OCI-LY7 (cell line): ENCODE measurements at regions not wholly inside any gene's neighbourhood (a gene's known extent, or its start where the extent isn't known, plus 50 kb on each side); places are given as distances from the start of the nearest gene placed in this dataset.

Source experiments
- BruUV-seq: library from RNA; stranded (reverse); fragments of 400-500 nt; replicated peaks from 2 replicates; lab custom pipeline; 2021; lab: Mats Ljungman, UMichigan
- CTCF ChIA-PET: fragments of 300-600 bp; sonication (Branson Sonifier 250); formaldehyde crosslinking; loops from one replicate; lab custom pipeline; 2022; ENCODE audit warnings: antibody characterized with exemption; ENCODE audit not compliant: unreplicated experiment; lab: Charles Lee
- POLR2A ChIA-PET: fragments of 300-600 bp; sonication (Branson Sonifier 250); formaldehyde crosslinking; loops from one replicate; lab custom pipeline; 2022; ENCODE audit warnings: antibody characterized with exemption; lab: Charles Lee
- DNase-seq: peaks from one replicate; pipeline ENCODE4 v3.0.0-alpha.2; 2015; ENCODE audit warnings: low spot score
- H2AFZ ChIP-seq: fragments of 200-600 bp; sonication (generic), shearing (Covaris generic); 2 replicates; pipeline ENCODE4 v1.6.1; 2014; ENCODE audit warnings: mild to moderate bottlenecking, antibody characterized with exemption, low read length, moderate library complexity
- H3K27ac ChIP-seq: fragments of 200-600 bp; sonication (generic); 2 replicates; pipeline ENCODE4 v1.5.1; 2014; ENCODE audit warnings: mixed run types, low read depth, mild to moderate bottlenecking, moderate library complexity, low read length, inconsistent platforms; ENCODE audit not compliant: poor library complexity, severe bottlenecking
- H3K36me3 ChIP-seq: fragments of 200-600 bp; sonication (generic); 2 replicates; pipeline ENCODE4 v1.6.1; 2014; ENCODE audit warnings: mild to moderate bottlenecking, antibody characterized with exemption, low read length, moderate library complexity, mixed read lengths; ENCODE audit not compliant: insufficient read depth
- H3K4me1 ChIP-seq: fragments of 200-600 bp; sonication (generic); 2 replicates; pipeline ENCODE4 v1.5.1; 2014; ENCODE audit warnings: mild to moderate bottlenecking, low read length; ENCODE audit not compliant: insufficient read depth, poor library complexity, severe bottlenecking
- H3K4me2 ChIP-seq: fragments of 200-600 bp; sonication (generic); 2 replicates; pipeline ENCODE4 v1.6.1; 2014; ENCODE audit warnings: mild to moderate bottlenecking, low read length
- H3K4me3 ChIP-seq: fragments of 200-600 bp; sonication (generic); 2 replicates; pipeline ENCODE4 v1.5.1; 2014; ENCODE audit warnings: mild to moderate bottlenecking, low read depth, low read length; ENCODE audit not compliant: poor library complexity, severe bottlenecking
- H3K79me2 ChIP-seq: fragments of 200-600 bp; sonication (generic); 2 replicates; pipeline ENCODE4 v1.6.1; 2016; ENCODE audit warnings: low read depth, mild to moderate bottlenecking, low read length, moderate library complexity, mixed read lengths; ENCODE audit not compliant: insufficient read depth
- H3K9me2 ChIP-seq: fragments of 200-600 bp; sonication (generic); 2 replicates; pipeline ENCODE4 v1.6.1; 2016; ENCODE audit warnings: mild to moderate bottlenecking, low read length, mixed read lengths; ENCODE audit not compliant: insufficient read depth
- H3K9me3 ChIP-seq: fragments of 200-600 bp; sonication (generic); 2 replicates; pipeline ENCODE4 v1.6.1; 2014; ENCODE audit warnings: mild to moderate bottlenecking, mixed run types, low read length, mixed read lengths
- H4K20me1 ChIP-seq: fragments of 200-600 bp; sonication (generic); 2 replicates; pipeline ENCODE4 v1.6.1; 2014; ENCODE audit warnings: mild to moderate bottlenecking, antibody characterized with exemption, low read length, moderate library complexity, mixed read lengths; ENCODE audit not compliant: insufficient read depth
- EZH2phosphoT487 ChIP-seq: fragments of 200-600 bp; sonication (generic); IDR thresholded peaks from 2 replicates; pipeline ENCODE4 v1.6.1; 2018; ENCODE audit warnings: low read depth, borderline replicate concordance, mild to moderate bottlenecking, mixed run types, antibody characterized with exemption, low read length, moderate library complexity, mixed read lengths
- intact Hi-C: fragments of 100-400 bp; cut with micrococcal nuclease; formaldehyde crosslinking; loops from one replicate; pipeline ENCODE4 v1.10.0; 2022; ENCODE audit not compliant: unreplicated experiment
- TF ChIP-seq, protein P1 (sequence below): fragments of 200-600 bp; sonication (generic); conservative IDR thresholded peaks from 2 replicates; pipeline ENCODE4 v1.5.1; 2014; ENCODE audit warnings: mild to moderate bottlenecking, antibody characterized with exemption, low read length, moderate library complexity, mixed read lengths

GRCh38 chr7:43042302-43042701 is 70.1 kb upstream of the HECW1 start:
- Histone ChIP-seq H3K4me2 (no peak overlapping the region), H3K27ac (no peak overlapping the region), H3K4me1 (peaks cover 12% of the 10 kb centered on the region), H3K9me3 (no peaks in the 10 kb centered on the region), H3K79me2 (no peaks in the 10 kb centered on the region), H4K20me1 (no peaks in the 10 kb centered on the region), H2AFZ (no peak overlapping the region), H3K36me3 (peaks cover 3% of the 10 kb centered on the region; the same call in 1 of the 2 replicates), H3K4me3 (no peak overlapping the region), H3K9me2 (no peaks in the 10 kb centered on the region)
- ChIA-PET CTCF (no interaction called here), POLR2A (interaction anchor here (0.6 to 1.0 kb wide), 3 partner anchors 13 to 805 kb away, joined by 3 read pairs; no protein-coding TSS in a partner anchor)
- TF ChIP-seq, protein P1, sequence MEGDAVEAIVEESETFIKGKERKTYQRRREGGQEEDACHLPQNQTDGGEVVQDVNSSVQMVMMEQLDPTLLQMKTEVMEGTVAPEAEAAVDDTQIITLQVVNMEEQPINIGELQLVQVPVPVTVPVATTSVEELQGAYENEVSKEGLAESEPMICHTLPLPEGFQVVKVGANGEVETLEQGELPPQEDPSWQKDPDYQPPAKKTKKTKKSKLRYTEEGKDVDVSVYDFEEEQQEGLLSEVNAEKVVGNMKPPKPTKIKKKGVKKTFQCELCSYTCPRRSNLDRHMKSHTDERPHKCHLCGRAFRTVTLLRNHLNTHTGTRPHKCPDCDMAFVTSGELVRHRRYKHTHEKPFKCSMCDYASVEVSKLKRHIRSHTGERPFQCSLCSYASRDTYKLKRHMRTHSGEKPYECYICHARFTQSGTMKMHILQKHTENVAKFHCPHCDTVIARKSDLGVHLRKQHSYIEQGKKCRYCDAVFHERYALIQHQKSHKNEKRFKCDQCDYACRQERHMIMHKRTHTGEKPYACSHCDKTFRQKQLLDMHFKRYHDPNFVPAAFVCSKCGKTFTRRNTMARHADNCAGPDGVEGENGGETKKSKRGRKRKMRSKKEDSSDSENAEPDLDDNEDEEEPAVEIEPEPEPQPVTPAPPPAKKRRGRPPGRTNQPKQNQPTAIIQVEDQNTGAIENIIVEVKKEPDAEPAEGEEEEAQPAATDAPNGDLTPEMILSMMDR = no peak
- no peak for TF ChIP-seq EZH2phosphoT487
- intact Hi-C loops = no loop called here
- BruUV-seq = no TSS peak
- no peak for DNase-seq

DNA sequence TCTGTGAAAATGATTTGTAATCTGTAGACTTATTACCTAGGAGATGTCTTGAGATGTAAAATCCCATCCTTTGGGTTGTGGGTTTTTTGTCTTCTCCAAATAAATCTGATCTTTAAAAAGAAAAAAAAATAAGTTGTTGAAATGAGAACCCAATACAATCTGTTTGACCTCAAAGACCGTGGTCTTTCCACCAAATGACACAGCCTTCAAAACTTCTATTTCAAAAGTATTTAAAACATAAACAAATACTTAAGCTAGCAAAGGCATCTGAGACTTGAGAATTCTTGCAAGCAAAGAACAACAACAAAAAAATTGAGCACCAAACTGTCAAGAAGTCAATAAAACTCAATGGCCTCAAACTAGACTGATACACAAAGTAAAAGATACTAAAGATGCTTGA is 67.9 kb upstream of the HECW1 start:
- H3K36me3 ChIP-seq = peaks cover 7% of the 10 kb centered on the region; the same call in 1 of the 2 replicates
- no peaks in the 10 kb centered on the region for H3K9me2 ChIP-seq
- no peak for DNase-seq
- H2AFZ ChIP-seq = no peak overlapping the region
- BruUV-seq = no TSS peak
- intact Hi-C loops = no loop called here
- peaks cover 12% of the 10 kb centered on the region for H3K4me1 ChIP-seq
- no peaks in the 10 kb centered on the region for H3K79me2 ChIP-seq
- 0 out of 2 replicates have a peak, but pooled peaks cover 5% of the 10 kb centered on the region for H3K9me3 ChIP-seq
- no peak for TF ChIP-seq EZH2phosphoT487
- TF ChIP-seq, protein P1 = no peak
- no peak overlapping the region for H3K4me2 ChIP-seq
- no peak overlapping the region for H3K4me3 ChIP-seq
- no peak overlapping the region for H3K27ac ChIP-seq
- no peaks in the 10 kb centered on the region for H4K20me1 ChIP-seq
- CTCF ChIA-PET = no interaction called here
- POLR2A ChIA-PET = interaction anchor here (1.0 to 1.3 kb wide), 2 partner anchors 13 to 14 kb away, joined by 3 read pairs; no protein-coding TSS in a partner anchor
